ENCODE measurements at regions not wholly inside any gene's neighbourhood (a gene's known extent, or its start where the extent isn't known, plus 50 kb on each side); places are given as distances from the start of the nearest gene placed in this dataset.

DNA sequence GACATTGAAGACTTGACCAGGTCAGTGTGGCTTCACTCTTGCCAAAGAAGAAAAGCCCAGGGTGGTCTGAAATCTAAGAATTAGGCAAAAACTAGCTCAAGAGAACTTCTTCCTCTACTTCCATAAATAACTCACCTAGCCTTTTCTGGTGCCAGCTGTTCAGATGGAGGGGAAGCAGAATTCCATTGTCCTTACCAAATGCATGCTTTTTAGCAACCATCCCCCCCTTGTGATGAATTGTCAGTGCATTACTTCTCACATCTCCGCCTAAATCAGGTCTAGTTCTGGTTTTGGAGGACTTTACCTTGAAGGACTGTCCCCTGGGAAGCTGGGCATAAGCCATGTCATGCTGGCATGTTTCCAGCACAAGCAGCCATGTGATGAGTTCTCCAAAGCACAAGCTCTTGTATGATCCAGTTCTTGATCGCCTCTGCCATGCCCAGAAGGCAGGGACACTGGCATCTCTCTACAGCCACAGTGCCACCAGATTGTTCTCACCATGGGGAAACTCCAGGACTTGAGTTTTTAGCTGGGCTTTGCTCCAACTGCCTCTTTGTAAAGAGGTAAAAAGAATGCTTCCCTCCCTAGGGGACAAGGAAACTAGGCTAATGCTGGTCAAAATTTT, 96.4 kb upstream of the IL12A start:
- no peak for DNase-seq

DNA sequence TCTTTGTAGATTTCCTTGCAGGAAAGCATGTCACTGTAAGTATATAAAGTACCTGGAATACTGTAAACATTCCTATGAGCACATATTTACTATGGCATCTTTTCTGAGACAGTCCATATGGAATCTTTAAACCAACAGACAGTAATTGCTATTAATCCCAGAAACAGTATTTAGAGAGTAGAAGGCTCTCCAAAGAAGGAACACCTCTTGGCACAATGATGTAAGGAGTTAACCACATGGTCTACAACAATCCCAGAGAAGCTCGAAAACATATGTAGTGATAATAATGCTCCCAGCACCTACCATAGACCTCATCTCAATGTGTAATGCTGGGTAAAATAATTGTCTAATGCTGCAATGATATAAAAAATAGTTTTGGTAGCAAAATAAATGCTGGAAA, 95.8 kb upstream of the IL12A start:
- no peak for DNase-seq

DNA sequence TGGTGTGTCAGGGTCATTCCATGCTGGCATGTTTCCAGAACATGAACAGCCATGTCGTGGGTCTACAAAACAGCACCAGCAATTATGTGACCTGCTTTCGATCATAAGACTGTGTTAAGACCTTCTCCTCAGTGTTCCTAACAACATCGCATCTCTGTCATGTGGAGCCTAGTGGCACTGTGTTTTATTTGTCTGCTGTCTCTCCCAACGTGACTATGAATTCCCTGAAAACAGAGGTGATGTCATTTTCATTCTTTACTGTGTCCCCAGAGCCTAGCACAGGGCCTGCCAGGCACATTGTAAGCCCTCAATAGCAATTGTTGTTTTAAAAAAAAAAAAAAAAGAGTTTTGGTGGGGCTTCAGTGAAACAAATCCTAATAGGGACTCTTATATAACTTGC, 94.2 kb upstream of the IL12A start:
- DNase-seq: no peak

DNA sequence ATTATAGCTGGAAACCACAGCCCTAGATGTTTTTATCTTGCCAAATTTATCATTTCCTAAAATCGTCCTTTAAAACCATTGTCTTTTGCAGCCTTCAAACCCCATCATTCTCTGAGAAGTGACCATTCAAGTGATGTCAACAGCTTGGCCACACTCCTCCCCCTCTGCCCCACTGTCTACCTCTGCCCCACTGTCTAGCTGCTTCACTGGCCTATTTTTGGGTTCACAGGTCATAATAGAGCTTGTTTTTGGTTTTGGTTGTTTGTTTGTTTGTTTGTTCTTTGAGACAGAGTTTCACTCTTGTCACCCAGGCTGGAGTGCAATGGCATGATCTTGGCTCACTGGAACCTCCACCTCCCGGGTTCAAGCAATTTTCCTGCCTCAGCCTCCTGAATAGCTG, 93.2 kb upstream of the IL12A start:
- DNase-seq: no peak

DNA sequence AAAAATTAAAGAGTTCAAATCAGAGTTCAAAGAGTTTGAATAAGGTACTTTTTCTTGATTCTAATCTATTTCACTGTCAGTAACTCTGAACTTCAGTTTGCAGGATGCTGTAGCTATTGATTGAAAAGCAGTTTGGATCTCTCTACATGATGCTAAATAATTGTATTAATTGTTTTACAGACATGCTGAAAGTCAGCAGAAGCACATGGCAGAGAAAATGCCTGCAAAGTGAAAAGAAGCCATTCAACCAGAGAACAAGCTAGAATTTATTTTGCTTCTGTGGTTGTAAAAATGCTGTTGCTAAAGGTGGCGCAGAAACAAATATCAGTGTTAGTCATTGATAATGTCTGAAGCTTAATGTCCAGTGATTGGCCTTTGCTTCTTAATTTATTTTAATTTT, 92.1 kb upstream of the IL12A start:
- DNase-seq: no peak

DNA sequence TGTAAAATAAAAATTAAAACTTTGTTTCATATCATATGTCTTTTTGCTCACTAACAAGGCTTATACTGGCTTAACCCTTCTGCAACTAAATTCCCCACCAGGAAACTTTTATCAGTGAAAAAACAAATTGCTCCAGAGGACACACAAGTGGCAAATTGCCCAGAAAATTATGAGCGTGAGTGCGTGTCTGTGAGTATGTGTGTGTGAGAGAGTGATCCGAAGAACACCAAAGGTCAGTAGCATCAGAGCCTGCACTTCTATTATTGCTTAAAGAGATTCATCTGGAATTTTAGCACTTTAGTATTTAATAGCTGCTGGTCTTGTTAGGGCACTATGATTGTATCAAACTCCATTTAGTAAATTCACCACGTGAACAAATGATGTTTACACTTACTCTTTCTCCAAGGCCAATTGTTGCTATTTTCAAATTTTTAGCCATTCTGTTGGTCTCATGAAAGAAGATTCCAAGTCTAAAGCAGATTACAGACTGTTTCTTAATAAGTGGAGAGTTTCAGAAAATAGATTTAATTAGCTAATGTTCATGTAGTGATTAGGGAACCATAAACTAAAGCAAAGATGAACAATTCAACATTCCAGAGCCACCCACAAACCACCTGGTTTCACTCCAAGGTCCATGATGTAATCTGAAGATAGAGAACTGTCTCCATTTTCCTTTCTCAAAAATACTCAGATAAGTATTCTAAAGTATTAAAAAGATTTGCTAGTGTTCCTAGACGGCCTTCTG, 91.1 kb upstream of the IL12A start:
- no peak for DNase-seq

DNA sequence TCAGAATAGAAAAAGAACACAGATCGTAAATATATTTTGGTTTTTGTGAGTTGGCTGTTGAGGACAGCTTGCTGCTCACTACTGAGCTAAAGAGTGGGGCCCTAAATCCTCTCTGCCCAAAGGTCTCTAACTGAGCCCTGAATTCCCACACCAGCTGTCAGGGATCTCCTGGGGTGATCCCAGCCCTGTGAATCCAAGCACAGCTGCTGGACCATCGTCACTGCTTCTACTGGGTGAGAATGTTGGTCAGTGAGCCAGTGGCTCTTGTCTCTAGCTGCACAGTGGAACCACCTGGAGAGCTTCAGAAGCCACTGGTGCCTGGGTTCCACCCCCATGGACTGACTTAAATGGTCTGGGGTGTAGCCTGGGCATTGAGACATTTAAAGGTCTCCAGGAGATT, 90.5 kb upstream of the IL12A start:
- DNase-seq: no peak

DNA sequence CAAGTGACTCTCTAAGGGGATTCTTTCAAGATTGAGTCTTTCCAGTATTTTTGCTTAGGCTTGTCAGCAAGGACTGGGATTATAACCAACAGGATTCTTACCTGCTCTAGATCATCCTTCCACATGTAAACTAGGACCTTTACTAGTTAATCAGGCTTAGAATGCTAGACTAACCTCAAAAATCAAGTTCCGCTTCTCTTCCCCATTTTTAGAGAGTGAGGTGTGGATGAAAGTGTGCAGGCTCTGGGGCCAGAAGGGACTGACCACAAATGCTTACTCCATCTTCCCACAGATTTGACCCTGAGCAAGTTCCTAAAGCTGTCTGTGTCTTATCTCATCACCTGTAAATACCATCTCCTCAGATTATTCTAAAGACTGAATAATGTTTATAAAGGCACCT, 89.5 kb upstream of the IL12A start:
- no peak for DNase-seq

DNA sequence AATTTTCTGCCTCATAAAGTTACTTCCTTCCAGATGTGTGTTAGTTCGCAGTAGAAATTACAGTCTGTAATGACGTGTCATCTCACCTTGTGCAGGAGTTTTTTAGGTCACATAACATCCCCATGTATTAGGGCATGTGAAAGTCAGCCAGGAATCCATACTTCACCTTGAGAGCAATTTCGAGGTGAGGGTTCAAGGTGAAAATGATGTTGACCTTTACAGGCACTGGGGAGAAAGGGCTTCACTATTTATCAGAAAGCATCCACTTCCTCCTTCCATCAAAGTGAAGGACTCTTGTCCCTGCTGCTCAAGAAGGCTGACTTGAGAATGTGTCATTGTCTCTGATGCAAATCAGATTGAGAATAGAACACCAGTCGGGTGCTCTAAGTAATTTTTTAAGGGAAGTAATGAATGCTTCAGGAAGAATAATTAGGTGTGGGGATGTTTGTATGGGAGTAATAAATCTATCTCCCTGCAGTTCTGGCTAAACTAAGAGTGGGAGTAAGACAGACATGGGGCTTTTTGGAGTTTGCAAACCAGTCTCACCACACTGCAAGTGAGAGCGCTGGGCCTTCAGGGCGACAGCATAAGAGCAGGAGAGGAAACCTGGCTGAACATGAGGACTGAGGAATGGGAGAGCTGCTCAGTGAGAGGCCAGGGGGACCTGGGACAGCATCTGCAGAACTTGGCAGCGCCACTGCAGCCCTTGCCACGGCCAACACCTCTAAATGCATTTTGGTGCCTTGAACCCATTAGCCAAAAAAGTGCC, 85.9 kb upstream of the IL12A start:
- no peak for DNase-seq

DNA sequence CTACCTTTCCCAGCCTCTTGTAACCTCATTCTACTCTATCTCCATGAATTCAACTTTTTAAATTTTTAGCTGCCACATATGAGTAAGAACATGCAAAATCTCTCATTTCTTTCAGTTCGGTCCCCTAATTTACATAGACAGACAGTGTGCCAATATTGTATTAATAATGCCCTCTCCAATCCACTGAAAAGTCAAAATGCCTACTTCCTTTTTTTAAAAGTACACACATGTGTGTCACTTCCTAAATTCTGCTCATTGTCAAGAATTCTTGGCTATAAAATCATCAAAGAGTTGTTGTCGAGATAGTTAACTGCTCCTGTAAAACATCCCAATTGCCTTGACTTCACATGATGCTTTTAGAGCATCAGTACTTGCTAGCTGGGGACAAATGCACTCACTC, 84.2 kb upstream of the IL12A start:
- no peak for DNase-seq

DNA sequence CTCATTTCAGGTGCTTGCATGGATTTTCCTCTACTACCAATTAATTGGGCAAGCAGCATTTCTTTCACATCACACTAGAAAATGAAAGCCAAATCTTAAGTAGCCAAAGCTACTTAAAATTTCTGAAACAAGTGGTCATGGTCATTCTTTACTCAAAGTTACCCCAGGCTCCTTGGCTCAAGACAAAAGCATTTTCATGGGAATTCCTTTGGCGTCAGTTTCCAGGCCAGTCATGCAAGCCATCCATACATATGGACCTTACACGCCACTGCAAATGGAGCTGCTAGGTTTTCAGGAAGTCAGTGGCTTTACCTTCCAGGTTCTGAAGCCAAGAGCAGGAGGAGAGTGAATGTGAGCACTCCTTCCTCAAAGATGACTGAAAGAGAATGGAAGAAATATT, 83.7 kb upstream of the IL12A start:
- no peak for DNase-seq

DNA sequence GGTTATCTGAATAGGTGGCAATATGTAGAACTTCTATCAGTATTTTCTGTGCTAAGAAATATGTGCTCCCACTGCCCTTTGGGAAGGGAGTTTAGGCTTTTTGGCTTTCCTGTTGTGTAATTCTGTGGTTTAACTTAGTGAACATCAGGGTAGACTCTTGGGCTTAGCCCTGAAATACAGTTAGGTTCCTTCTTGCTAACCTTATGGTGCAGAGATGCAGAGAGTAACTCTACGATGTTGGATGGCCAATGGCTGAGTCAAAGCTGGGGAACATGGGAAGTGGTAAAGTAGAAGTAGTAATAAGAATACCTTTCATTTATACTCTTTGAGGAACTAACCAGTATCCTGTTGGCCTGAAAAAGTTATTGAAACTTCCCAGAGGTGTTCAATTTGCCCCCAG, 80.8 kb upstream of the IL12A start:
- no peak for DNase-seq

DNA sequence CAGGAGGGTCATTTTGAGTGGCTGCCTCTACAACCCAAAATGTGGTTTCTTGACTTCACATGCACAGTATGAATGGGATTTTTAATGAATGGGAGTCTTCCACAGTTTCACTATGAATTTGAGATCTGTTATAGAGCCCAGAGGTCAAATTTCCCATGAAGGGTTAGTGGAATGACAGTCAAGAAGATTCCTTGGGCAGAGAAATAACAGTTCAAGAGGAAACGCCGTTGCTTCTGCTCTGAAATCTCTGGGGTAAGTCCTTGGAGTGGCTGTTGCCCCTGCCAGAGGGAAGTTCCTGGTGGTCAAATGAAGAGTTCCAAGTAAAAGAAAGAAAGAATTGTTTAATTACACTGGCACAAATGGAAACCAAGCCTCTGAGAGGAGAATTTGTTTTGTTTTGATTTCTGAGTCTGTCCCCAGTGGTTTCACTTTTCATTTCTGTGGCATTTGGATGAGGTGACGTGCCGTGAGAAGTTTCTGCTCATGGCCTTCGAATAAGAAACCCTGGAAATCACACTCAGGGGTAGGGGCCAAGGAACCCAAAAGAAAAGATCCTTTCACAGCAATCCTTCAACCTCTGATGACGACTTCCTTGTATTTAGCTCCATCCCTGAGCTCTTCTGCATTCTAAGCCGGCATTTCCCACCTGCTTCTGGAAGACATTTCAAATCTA, 77.5 kb upstream of the IL12A start:
- DNase-seq: peak; percentile 21

DNA sequence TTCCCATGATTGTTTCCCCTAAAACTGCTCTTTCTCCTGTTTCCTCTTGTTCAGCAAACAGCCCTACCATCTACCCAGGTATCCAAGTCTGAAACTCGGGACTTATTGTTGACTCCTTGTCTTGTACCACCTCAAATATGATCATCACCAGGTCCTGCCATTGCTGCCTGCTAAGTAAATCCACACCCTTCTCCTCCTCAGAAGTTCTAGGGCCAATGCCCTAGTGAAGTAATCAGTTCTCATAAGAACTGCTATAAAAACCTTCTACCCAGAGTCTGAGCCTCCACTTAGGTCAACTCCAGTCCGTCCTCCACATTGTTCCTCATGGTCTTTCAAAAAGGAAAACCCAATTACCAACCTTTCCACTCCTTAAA, 77.0 kb upstream of the IL12A start:
- DNase-seq: no peak

DNA sequence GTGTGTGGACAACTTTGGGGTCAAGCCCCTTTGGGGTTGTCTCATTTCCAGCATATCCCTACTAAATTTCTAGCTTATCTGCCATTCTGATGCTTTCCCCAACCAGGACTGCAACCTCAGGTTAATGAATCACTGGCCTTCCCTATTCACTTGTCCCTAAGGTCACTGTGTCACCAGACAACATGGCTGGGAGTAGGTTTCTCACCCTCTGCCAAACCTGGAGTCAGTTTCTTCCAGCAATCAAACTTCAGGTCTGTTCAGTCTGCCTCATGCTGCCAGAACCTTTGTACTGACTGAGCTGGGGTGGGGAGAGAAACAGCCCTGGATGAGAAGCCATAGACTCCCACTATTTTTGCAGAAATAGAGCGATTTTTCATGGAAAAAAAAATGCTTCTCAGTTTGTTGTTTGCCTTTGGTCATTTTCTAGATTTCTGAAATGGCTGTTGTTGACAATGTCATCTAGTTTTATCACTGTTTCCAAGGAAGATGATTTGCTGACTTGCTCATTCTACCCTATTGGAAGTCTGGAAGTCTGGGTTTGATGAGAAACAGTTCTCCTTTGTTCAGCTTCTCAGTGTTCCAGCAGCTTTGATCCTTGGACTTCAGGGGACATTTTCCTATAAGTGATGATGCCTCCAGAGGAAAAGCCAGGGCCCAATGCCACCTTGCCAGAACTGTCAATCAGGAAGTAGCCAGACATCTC, 74.8 kb upstream of the IL12A start:
- DNase-seq: no peak

DNA sequence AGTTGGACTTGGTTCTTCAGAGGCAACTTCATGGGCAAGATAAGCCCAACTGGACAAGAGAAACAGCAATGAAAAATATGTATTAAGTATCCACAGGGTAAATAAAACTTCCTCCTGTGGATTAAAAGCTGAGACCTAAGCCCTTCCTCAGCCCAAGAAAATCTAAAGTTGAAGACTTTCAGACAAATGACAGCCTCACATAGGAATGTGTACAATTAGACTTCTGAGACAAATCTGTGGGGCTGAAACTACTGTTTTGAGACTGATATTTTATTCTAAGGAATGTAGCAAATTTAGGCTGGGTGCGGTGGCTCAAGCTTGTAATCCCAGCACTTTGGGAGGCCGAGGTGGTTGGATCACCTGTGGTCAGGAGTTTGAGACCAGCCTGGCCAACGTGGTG, 74.2 kb upstream of the IL12A start:
- no peak for DNase-seq

DNA sequence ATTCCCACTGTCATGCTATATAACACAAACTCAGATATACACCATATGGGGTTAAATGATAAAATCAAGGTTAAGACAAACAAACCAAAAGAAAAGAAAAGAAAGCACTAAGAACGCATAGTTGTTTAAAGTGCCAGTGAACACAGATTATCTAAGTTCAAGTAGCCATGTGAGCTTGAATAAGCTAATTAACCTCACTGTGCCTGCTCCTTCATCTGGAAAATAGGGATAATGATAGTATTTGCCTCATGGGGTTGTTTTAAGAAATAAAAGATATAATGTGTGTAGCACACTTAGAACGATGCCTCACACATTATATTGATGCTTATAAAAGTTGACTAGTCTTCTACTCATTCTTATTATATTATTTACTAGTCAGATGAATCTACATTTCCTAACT, 72.6 kb upstream of the IL12A start:
- no peak for DNase-seq

DNA sequence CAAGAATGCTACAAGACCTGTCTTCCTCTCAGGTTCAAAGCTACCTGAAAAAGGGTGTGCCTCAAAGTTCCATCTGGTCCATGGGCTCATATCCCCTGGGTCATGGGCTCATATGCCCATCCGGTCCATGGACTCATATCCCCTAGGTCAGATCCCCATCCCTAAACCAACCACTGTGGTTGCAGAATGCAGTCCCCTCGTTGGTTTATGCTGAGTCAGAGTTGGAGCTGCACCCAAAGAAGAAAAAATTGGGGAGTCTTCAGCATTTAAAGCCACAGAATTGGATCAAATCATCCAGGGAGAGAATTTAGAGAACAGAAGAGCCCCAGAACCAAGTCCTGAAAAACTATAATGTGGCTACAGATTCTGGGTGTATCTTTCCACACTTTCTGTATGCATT, 71.5 kb upstream of the IL12A start:
- DNase-seq: no peak

DNA sequence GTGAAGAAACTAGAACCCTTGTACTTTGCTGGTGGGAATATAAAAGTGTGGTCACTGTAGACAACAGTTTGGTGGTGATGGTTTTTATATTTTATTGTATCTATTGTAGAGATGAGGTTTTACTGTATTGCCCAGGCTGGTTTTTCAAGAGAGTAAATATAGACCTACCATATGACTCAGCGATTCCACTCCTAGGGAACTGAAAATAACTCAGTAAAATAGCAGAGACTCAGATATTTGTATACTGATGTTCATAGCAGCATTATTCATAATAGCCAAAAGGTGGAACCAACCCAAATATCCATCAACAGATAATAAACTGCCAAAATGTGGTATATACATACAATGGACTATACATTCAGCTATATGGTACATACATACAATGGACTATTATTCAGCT, 68.8 kb upstream of the IL12A start:
- DNase-seq: no peak

DNA sequence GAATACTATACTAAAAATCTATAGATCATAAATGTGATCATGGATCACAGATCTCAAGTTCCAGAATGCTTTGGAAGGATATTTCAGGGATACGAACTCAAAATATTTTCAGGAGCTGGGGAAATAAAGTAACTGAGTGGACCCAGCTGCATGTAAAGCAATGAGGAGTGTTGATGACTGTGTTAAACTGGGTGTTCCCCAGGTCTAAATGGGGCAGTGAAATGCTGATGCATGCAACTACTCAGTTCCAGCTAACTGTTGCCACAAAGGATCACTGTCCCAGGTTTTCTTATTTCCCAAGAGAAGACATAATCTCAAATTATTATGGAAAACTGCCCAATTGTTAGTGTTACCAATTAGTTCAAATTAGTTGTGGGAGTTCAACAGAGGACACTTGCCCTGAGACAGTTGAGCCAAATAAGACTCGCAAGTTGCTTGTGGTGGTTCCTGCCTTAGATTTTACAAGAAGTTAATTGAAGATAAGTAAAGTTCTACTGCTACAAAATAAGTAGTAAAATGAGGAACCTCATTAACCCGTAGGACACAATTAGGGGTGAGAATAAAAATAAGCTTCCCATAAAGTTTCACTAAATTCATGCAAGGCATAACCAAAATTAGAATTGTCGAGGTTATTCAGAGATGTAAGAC, 66.3 kb upstream of the IL12A start:
- DNase-seq: no peak

DNA sequence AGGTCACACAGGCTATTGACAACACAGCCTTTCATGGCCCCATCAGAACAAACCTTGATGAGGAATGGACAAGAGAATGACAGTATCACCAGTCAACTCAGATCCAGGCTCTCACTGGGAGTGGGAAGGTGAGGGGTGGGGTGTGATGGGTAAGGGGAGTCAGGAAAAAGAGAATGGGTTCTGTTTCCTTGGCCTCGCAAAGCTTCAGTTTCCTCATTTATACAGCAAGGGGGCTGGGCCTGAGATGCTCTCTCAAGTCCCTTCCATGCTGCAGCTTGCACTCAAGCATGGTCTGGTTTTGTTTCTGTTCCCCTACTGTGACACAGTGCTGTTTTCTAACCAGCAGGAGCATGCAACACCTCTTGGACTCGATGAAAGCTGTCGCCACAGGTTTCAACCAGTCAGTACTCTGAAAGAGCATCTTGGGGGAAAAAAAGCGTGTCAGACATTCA, 65.7 kb upstream of the IL12A start:
- DNase-seq: no peak

DNA sequence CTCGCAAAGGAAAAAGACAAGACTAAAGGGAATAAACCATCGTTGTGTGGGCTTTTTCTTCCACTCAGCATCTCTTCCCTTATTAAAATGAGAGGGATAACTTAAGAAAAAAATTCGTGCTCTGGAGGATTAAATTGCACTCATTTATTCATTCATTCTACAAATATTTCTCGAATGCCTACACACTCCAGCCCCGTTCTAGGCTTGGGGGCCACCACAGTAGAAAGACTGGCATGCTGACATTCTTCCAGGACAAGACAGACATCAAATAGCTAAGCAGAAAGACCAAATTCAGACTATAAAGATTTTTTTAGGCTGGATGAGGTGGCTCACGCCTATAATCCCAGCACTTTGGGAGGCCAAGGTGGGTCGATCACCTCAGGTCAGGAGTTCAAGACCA, 65.3 kb upstream of the IL12A start:
- DNase-seq: no peak

DNA sequence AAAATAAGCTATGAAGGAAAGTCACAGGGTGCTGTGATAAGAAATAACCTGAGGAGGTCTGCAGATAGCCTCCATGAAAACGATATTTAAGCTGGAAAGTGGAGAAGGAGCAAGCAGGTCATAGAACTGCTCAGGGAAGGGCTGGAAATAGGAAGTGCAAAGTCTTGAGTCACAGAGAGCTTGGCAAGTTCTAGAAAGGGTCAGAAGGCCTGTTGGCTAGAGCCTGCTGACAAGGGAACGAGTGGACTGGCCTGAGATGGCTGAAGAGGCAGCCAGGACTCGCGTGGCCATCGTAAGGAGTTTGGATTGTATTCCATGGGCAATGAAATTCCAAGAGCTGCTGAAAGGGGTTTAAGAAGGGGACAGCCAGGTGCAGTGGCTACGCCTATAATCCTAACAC, 64.7 kb upstream of the IL12A start:
- DNase-seq: no peak

All from CD4-positive, alpha-beta T cell treated with Interleukin-10 for 1 hour (primary cell).